AG08396 (cell line): ENCODE measurements at regions not wholly inside any gene's neighbourhood (a gene's known extent, or its start where the extent isn't known, plus 50 kb on each side); places are given as distances from the start of the nearest gene placed in this dataset.
A peak's percentile ranks its signal among the peaks of the same experiment; 100 is the strongest.

Experiments
- DNase-seq: peaks from one replicate; pipeline ENCODE4 v3.0.0; 2012; ENCODE audit warnings: low spot score, mixed read lengths

- DNase-seq = no peak
These were observed 81.2 kb upstream of the ETV6 start for GRCh38 chr12:11568155-11568761.

- no peak for DNase-seq
These were observed 80.6 kb upstream of the ETV6 start for GRCh38 chr12:11568762-11569478.

GRCh38 chr12:11569716-11570115, 79.8 kb upstream of the ETV6 start:
- DNase-seq = no peak

- DNase-seq = no peak
These were observed 75.6 kb upstream of the ETV6 start for GRCh38 chr12:11573880-11574279.

- peak; percentile 22 for DNase-seq
These were observed 73.4 kb upstream of the ETV6 start for GRCh38 chr12:11576104-11576503.

GRCh38 chr12:11577658-11578260, 71.7 kb upstream of the ETV6 start:
- DNase-seq = peak; percentile 21

GRCh38 chr12:11578461-11578993, 70.9 kb upstream of the ETV6 start:
- no peak for DNase-seq

- DNase-seq = peak; percentile 61
These were observed 69.2 kb upstream of the ETV6 start for GRCh38 chr12:11580125-11580751.

GRCh38 chr12:11581179-11581755, 68.2 kb upstream of the ETV6 start:
- peak; percentile 48 for DNase-seq

- no peak for DNase-seq
These were observed 65.1 kb upstream of the ETV6 start for GRCh38 chr12:11584221-11584855.

GRCh38 chr12:11592484-11592883, 57.0 kb upstream of the ETV6 start:
- DNase-seq = no peak

GRCh38 chr12:11593013-11593412, 56.5 kb upstream of the ETV6 start:
- DNase-seq = no peak

- DNase-seq = no peak
These were observed 54.4 kb upstream of the ETV6 start for GRCh38 chr12:11595080-11595479.

GRCh38 chr12:11596141-11596540, 53.3 kb upstream of the ETV6 start:
- no peak for DNase-seq

GRCh38 chr12:11598900-11599299, 50.6 kb upstream of the ETV6 start:
- DNase-seq = no peak
